Neural cell (in vitro differentiated cells): ENCODE measurements at regions not wholly inside any gene's neighbourhood (a gene's known extent, or its start where the extent isn't known, plus 50 kb on each side); places are given as distances from the start of the nearest gene placed in this dataset.

ENCODE experiments used
- H2AFZ ChIP-seq: fragments of 200-600, 300-800 bp; sonication (generic), shearing (Covaris generic); 2 replicates; pipeline ENCODE4 v1.6.0; 2014; ENCODE audit warnings: low read depth, mild to moderate bottlenecking, antibody characterized with exemption, low read length, moderate library complexity
- H3F3A ChIP-seq: fragments of 200-600 bp; shearing (Covaris generic); 2 replicates; pipeline ENCODE4 v1.6.1; 2016; ENCODE audit warnings: mild to moderate bottlenecking, moderate library complexity, mixed read lengths, antibody characterized with exemption, low read length; ENCODE audit not compliant: insufficient read depth, poor library complexity, severe bottlenecking
- H3K27ac ChIP-seq: fragments of 200-600, 300-800 bp; sonication (generic), shearing (Covaris generic); 2 replicates; pipeline ENCODE4 v1.5.1; 2014; ENCODE audit warnings: mild to moderate bottlenecking, low read length, moderate library complexity
- H3K27me3 ChIP-seq: fragments of 300-800, 200-600 bp; sonication (generic), shearing (Covaris generic); 2 replicates; pipeline ENCODE4 v1.6.0; 2014; ENCODE audit warnings: mild to moderate bottlenecking, low read depth, low read length, moderate library complexity; ENCODE audit not compliant: insufficient read depth
- H3K36me3 ChIP-seq: fragments of 300-800, 200-600 bp; sonication (generic), shearing (Covaris generic); 2 replicates; pipeline ENCODE4 v1.5.1; 2014; ENCODE audit warnings: mild to moderate bottlenecking, antibody characterized with exemption, low read length, moderate library complexity; ENCODE audit not compliant: insufficient read depth
- H3K4me2 ChIP-seq: fragments of 300-800, 200-600 bp; sonication (generic), shearing (Covaris generic); 2 replicates; pipeline ENCODE4 v1.6.0; 2014; ENCODE audit warnings: mild to moderate bottlenecking, low read length
- H3K4me3 ChIP-seq: fragments of 300-800, 200-600 bp; sonication (generic), shearing (Covaris generic); 2 replicates; pipeline ENCODE4 v1.5.1; 2014; ENCODE audit warnings: mild to moderate bottlenecking, low read length, moderate library complexity
- H3K79me2 ChIP-seq: fragments of 200-600 bp; shearing (Covaris generic); replicated peaks from 2 replicates; pipeline ENCODE4 v1.6.0; 2014; ENCODE audit warnings: mild to moderate bottlenecking, low read length, moderate library complexity; ENCODE audit not compliant: insufficient read depth
- H3K9ac ChIP-seq: fragments of 300-800, 200-600 bp; sonication (generic), shearing (Covaris generic); 2 replicates; pipeline ENCODE4 v1.6.1; 2016; ENCODE audit warnings: mild to moderate bottlenecking, low read length, mixed read lengths
- H3K9me2 ChIP-seq: fragments of 200-600 bp; shearing (Covaris generic); 2 replicates; pipeline ENCODE4 v1.6.1; 2016; ENCODE audit warnings: mild to moderate bottlenecking, low read length, mixed read lengths; ENCODE audit not compliant: insufficient read depth
- H3K9me3 ChIP-seq: fragments of 200-600, 300-800 bp; sonication (generic), shearing (Covaris generic); 2 replicates; pipeline ENCODE4 v1.6.1; 2016; ENCODE audit warnings: mild to moderate bottlenecking, mixed run types, low read length, moderate library complexity, mixed read lengths
- H4K20me1 ChIP-seq: fragments of 200-600 bp; shearing (Covaris generic); 2 replicates; pipeline ENCODE4 v1.6.1; 2016; ENCODE audit warnings: mild to moderate bottlenecking, mixed run types; ENCODE audit not compliant: insufficient read depth
- CTCF ChIP-seq: fragments of 450-650 bp; IDR thresholded peaks from 2 replicates; pipeline ENCODE4 v1.5.1; 2014; ENCODE audit warnings: antibody characterized with exemption, mild to moderate bottlenecking, moderate library complexity; ENCODE audit not compliant: poor library complexity, severe bottlenecking
- EP300 ChIP-seq: fragments of 450-650 bp; conservative IDR thresholded peaks from 2 replicates; pipeline ENCODE4 v1.6.1; 2014; ENCODE audit warnings: antibody characterized with exemption, mild to moderate bottlenecking, moderate library complexity; ENCODE audit not compliant: poor library complexity, severe bottlenecking
- MXI1 ChIP-seq: fragments of 450-650 bp; conservative IDR thresholded peaks from 2 replicates; pipeline ENCODE4 v1.6.1; 2014; ENCODE audit warnings: antibody characterized with exemption, mild to moderate bottlenecking; ENCODE audit not compliant: poor library complexity, severe bottlenecking
- POLR2AphosphoS5 ChIP-seq: IDR thresholded peaks from 2 replicates; pipeline ENCODE4 v1.6.1; 2012
- RAD21 ChIP-seq: fragments of 450-650 bp; conservative IDR thresholded peaks from 2 replicates; pipeline ENCODE4 v1.6.1; 2014; ENCODE audit warnings: antibody characterized with exemption, mild to moderate bottlenecking, moderate library complexity
- REST ChIP-seq: IDR thresholded peaks from 2 replicates; pipeline ENCODE4 v1.6.1; 2012; ENCODE audit warnings: borderline replicate concordance
- SMC3 ChIP-seq: fragments of 450-650 bp; conservative IDR thresholded peaks from 2 replicates; pipeline ENCODE4 v1.6.1; 2014; ENCODE audit warnings: antibody characterized with exemption, mild to moderate bottlenecking, moderate library complexity; ENCODE audit not compliant: poor library complexity
- TAF1 ChIP-seq: IDR thresholded peaks from 2 replicates; pipeline ENCODE4 v1.6.1; 2012; ENCODE audit warnings: low read depth

GRCh38 chr3:176692199-176692965, 504.9 kb downstream of the TBL1XR1 start:
- Histone ChIP-seq H4K20me1 (no peaks in the 10 kb centered on the region), H3F3A (no peaks in the 10 kb centered on the region), H3K9me3 (no peaks in the 10 kb centered on the region), H3K79me2 (no peaks in the 10 kb centered on the region), H3K4me2 (no peak overlapping the region), H3K9me2 (no peaks in the 10 kb centered on the region), H3K9ac (no peak overlapping the region), H2AFZ (no peak overlapping the region), H3K27ac (peak overlapping the region; percentile 25), H3K27me3 (no peaks in the 10 kb centered on the region), H3K4me3 (no peak overlapping the region), H3K36me3 (no peaks in the 10 kb centered on the region)
- TF ChIP-seq TAF1 (no peak), REST (peak; percentile 82), RAD21 (no peak), MXI1 (no peak), SMC3 (no peak), CTCF (no peak), POLR2AphosphoS5 (peak; percentile 76), EP300 (peak; percentile 19)

GRCh38 chr3:176690083-176690869, 507.0 kb downstream of the TBL1XR1 start:
- Histone ChIP-seq H3K4me2 (no peak overlapping the region), H4K20me1 (no peaks in the 10 kb centered on the region), H3K27ac (no peak overlapping the region)

More at GRCh38 chr3:176690083-176690869, 507.0 kb downstream of the TBL1XR1 start:
- H3K79me2 ChIP-seq = no peaks in the 10 kb centered on the region
- no peak overlapping the region for H2AFZ ChIP-seq
- no peaks in the 10 kb centered on the region for H3K36me3 ChIP-seq
- H3K9me2 ChIP-seq = no peaks in the 10 kb centered on the region
- no peaks in the 10 kb centered on the region for H3K9me3 ChIP-seq
- no peaks in the 10 kb centered on the region for H3K27me3 ChIP-seq
- no peak overlapping the region for H3K9ac ChIP-seq
- no peaks in the 10 kb centered on the region for H3F3A ChIP-seq
- no peak overlapping the region for H3K4me3 ChIP-seq
- TF ChIP-seq POLR2AphosphoS5 = peak; percentile 26
- no peak for TF ChIP-seq EP300
